HG02588 (cell line): ENCODE measurements at regions not wholly inside any gene's neighbourhood (a gene's known extent, or its start where the extent isn't known, plus 50 kb on each side); places are given as distances from the start of the nearest gene placed in this dataset.

Experiments used
- ATAC-seq: cut with Tn5 transposase; IDR thresholded peaks from one replicate; pipeline ENCODE4 v1.9.1; 2021; ENCODE audit warnings: mild to moderate bottlenecking, moderate library complexity; ENCODE audit not compliant: unreplicated experiment

GRCh38 chr4:31341601-31342359, 621.6 kb downstream of the PCDH7 start:
- no peak for ATAC-seq

- no peak for ATAC-seq
These were observed 622.9 kb downstream of the PCDH7 start for GRCh38 chr4:31343061-31343460.

GRCh38 chr4:31349907-31350306, 629.7 kb downstream of the PCDH7 start:
- no peak for ATAC-seq

DNA sequence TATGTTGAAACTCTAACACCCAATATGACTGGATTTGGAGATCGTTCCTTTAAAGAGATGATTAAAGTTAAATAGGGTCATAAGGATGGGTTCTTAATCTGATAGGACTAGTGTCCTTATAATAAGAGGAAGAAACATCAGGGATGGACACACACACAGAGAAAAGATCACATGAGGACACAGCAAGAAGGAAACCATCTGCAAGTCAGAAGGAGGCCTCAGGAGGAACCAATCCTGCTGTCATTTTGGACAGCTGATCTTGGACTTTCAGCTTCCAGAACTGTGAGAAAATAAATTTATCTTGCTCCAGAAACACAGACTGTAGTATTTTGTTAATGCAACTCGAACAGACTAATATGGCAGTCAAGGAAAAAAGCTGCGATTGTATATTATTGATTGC, 631.5 kb downstream of the PCDH7 start:
- ATAC-seq = no peak

- ATAC-seq = no peak
These were observed 636.7 kb downstream of the PCDH7 start for GRCh38 chr4:31356839-31357238.

DNA sequence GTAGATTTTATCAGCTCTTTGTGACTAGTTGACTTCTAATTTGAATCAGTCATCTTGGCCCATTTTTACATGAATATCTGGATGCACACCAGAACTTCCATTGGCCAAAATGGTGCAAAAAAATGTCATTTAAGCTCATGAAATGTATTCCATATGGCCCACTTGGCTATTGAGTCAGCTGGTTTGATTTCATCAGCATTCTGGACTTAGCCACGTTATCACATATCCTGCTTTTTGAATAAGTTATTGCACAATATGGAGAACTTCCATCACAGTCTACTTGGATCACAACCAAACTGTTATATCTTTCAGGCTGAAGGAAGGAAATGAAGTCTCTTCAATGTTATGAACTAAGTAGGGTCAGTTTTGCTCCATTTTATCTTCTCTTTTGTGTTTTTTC, 640.6 kb downstream of the PCDH7 start:
- ATAC-seq = no peak

- ATAC-seq = no peak
These were observed 642.6 kb downstream of the PCDH7 start for GRCh38 chr4:31362756-31363155.

DNA sequence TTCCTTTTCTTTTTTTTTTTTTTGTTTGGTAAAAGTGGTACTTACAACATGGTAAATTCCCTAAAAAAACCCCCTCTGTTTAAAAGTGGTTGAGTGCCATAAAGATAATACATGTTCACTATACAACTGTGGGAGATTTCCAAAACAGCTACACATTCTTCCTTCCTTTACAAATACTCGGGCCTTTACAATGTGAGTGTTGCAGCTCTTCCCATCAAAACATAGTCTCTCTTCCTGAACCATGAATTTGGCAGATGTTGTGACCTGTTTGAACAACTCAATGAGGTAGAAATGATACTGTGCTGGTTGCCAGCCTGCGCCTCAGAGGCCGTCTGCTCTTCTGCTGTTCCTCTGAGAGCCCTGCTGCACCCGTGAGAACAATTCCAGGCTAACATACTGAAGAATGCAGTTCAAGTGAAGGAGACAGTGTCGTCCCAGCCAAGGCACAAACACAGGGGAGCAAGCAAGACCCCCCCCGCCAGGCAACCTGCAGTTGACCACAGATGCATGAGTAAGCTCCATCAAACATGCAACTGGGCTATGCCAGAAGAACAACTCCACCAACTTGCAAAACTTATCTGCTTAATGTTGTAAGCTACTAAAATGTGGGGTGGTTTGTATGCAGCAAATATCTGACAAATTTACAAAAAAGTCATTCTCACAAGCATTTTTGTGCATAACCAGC, 645.0 kb downstream of the PCDH7 start:
- ATAC-seq = no peak

DNA sequence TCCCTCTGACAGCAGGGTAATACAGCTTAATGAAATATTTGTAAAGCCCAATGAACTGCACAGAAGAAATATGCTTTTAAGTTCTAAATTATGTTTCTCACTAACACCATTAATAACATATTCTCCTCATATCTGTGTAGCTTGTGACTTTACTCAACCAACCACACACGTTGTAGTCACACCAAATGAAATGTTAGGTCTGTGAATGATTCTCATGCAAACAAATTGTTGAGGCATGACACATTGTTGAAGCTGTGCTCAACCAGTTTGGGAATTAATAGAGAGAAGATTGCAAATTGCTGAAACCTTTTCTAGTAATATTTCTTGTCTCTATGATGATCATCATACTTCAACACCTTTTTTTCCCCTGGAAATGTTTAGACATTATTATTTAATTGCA, 645.9 kb downstream of the PCDH7 start:
- ATAC-seq = no peak

- ATAC-seq = peak; percentile 89
These were observed 650.8 kb downstream of the PCDH7 start for GRCh38 chr4:31370866-31371465.

DNA sequence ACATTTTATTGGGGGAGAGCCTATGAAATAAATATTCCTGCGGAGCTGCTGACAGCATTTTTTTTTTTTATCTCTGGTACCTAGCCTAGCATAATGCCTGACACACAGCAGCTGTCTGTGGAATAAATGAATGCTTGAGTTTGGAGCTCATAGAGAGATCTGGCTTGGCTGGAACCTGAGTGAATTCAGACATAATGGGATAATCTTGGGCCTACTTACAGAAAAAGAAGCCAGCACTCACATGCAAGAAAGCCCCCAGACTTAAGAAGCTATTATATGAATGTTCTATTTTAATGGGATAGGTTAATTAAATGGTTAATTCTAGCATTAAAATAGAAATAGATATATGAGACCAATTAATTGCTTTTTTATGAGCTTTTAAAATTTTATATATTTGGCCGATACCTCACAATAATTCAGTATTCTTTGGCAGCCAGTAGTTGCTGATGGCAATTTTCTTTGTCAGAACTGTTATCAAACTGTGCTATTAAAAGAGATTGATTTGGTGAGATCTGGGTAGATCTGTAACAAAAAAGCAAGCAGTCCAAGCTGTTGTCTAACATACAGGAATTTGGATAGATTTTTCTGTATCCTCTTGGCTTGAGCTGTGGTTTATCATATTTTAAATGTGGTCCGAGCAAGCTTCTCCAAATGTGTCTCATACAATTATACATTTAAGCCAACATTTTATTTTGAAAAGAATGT, 654.2 kb downstream of the PCDH7 start:
- ATAC-seq = no peak

- ATAC-seq = no peak
These were observed 655.8 kb downstream of the PCDH7 start for GRCh38 chr4:31375936-31376335.

DNA sequence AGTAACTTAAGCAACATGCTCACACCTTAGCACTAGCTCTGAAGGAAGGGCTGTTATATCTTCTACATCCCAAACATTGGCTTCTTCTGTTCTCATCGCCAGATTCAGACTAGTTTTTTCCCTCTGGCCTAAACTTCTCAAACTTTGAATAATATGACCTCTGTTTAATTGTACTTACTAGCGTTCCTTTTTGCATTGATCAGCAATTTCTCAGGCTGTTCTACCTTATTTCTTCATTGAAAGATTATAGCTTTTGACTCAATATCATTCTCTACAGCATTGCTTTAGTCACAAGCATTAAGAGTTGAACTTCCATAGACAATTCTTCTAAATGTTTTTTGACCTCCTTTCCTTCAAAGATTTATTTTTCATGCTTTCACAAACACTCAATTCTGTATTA, 659.2 kb downstream of the PCDH7 start:
- no peak for ATAC-seq

DNA sequence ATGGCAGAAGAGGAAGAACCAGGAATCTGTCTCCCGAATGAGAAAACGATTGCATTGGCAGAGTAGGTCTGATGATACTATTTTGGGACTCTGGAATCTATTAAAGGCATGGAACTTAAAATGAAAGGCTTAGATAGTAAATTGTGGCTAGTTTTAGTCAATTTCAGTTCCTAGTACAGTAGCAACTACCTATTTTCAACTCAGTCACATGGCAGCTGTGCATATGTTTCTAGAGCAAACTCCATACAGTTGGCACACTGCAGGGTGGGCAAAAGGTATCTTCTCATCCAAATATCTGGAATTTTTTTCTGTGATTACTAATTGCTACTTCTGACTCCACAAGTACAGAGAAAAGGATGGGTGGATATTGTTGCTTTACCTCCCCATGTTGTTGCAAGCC, 663.6 kb downstream of the PCDH7 start:
- no peak for ATAC-seq

GRCh38 chr4:31390849-31391248, 670.7 kb downstream of the PCDH7 start:
- no peak for ATAC-seq

- no peak for ATAC-seq
These were observed 671.8 kb downstream of the PCDH7 start for GRCh38 chr4:31391976-31392375.

GRCh38 chr4:31392923-31393322, 672.8 kb downstream of the PCDH7 start:
- ATAC-seq = no peak

- ATAC-seq = no peak
These were observed 688.0 kb downstream of the PCDH7 start for GRCh38 chr4:31408121-31408520.

GRCh38 chr4:31411565-31411964, 691.4 kb downstream of the PCDH7 start:
- ATAC-seq = no peak

DNA sequence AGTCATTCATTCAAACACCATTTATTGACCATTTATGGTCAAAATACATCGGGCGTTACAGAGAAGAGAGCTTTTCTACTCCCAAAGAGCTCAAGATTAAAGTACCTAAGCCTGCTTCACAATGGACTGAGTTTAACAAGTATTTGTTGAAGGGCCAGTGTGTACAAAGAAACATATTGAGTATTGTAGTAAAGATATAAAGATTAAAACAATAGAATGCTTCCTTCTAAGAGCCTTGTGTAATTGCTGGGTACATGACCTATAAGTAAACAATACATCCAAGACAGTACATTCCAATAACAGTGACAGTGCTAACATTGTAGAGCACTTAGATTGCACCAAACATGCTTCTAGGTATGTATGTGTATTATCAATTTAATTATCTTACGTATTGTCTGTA, 695.5 kb downstream of the PCDH7 start:
- ATAC-seq = no peak

DNA sequence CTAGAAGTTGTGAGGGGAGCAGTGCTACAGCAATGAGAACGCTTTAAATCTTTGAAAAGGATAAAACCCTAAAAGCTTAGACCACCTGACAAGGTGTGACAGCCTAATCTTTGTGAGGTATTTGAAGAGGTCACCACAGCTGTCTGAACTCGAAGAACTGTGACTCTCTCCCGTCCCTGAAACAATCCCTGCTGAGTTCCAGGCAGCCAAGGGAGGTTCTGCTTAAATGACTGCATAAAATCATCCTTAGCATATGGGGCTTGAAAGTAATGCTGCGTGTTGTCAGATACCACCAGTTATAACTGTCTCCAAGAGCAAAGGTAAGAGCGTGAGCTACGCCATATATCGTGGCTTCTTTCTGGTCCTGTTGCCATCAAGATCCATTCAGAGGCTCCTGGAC, 696.3 kb downstream of the PCDH7 start:
- no peak for ATAC-seq

GRCh38 chr4:31417040-31417439, 696.9 kb downstream of the PCDH7 start:
- ATAC-seq = no peak
